OCI-M2 (cell line): ENCODE measurements at regions not wholly inside any gene's neighbourhood (a gene's known extent, or its start where the extent isn't known, plus 50 kb on each side); places are given as distances from the start of the nearest gene placed in this dataset.

Experiments used
- DNase-seq: peaks from one replicate; lab custom pipeline; 2025; ENCODE audit not compliant: unreplicated experiment; lab: John Stamatoyannopoulos, UW

GRCh38 chr2:180111901-180112300 is 104.8 kb upstream of the CWC22 start:
- DNase-seq = no peak

- DNase-seq = no peak
Observed at GRCh38 chr2:180110469-180110868, 103.4 kb upstream of the CWC22 start.

- no peak for DNase-seq
Observed at GRCh38 chr2:180101846-180102245, 94.7 kb upstream of the CWC22 start.

- DNase-seq = no peak
Observed at GRCh38 chr2:180099308-180099707, 92.2 kb upstream of the CWC22 start.

GRCh38 chr2:180085144-180085543 is 78.0 kb upstream of the CWC22 start:
- no peak for DNase-seq

GRCh38 chr2:180077295-180077906 is 70.3 kb upstream of the CWC22 start:
- no peak for DNase-seq

GRCh38 chr2:180075870-180076269 is 68.8 kb upstream of the CWC22 start:
- no peak for DNase-seq

GRCh38 chr2:180071797-180072196 is 64.7 kb upstream of the CWC22 start:
- DNase-seq = no peak

GRCh38 chr2:180063494-180064092 is 56.5 kb upstream of the CWC22 start:
- DNase-seq = no peak

- DNase-seq = no peak
Observed at GRCh38 chr2:180062178-180062577, 55.1 kb upstream of the CWC22 start.

GRCh38 chr2:180061546-180061945 is 54.4 kb upstream of the CWC22 start:
- no peak for DNase-seq

- DNase-seq = no peak
Observed at GRCh38 chr2:180061085-180061484, 54.0 kb upstream of the CWC22 start.

- DNase-seq = no peak
Observed at GRCh38 chr2:180058993-180059392, 51.9 kb upstream of the CWC22 start.

GRCh38 chr2:180057706-180058412 is 50.8 kb upstream of the CWC22 start:
- DNase-seq = no peak
